ENCODE measurements at regions not wholly inside any gene's neighbourhood (a gene's known extent, or its start where the extent isn't known, plus 50 kb on each side); places are given as distances from the start of the nearest gene placed in this dataset.

DNA sequence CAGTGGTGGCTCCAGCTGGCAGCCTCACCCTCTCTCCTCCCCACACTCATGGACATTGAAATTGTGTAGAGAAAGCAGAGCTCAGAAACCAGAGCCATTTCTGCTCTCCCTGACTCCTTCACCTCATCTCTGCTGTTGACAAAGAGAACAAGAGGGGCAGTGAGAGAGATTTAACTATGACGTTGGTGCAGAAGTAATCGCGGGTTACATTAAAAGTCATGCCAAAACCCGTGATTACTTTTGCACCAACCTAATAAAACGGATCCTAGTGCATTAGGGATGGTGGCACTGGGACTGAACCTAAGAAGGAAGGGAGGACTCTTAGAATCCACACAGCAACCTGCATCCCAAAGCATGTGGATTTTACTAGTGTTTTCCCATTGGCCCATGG, 113.3 kb upstream of the CDC42EP3 start:
- TF ChIP-seq POLR2A (IDR thresholded peaks at IDR 0.05; ENCODE audit: low read depth, low read length) (no peak), POLR2AphosphoS5 (IDR thresholded peaks at IDR 0.05; ENCODE audit: low read depth, low read length) (no peak)

Data from GM12892 (cell line).